ENCODE measurements at regions not wholly inside any gene's neighbourhood (a gene's known extent, or its start where the extent isn't known, plus 50 kb on each side); places are given as distances from the start of the nearest gene placed in this dataset.

GRCh38 chr5:57948091-57948490 lies 465.5 kb upstream of the ACTBL2 start:
- TF ChIP-seq CTCF (IDR thresholded peaks at IDR 0.05) (no peak), EZH2 (IDR thresholded peaks at IDR 0.05; ENCODE audit: borderline replicate concordance, insufficient read depth, low read depth, low read length, poor library complexity, severe bottlenecking) (no peak)
